ENCODE measurements at regions not wholly inside any gene's neighbourhood (a gene's known extent, or its start where the extent isn't known, plus 50 kb on each side); places are given as distances from the start of the nearest gene placed in this dataset.

DNA sequence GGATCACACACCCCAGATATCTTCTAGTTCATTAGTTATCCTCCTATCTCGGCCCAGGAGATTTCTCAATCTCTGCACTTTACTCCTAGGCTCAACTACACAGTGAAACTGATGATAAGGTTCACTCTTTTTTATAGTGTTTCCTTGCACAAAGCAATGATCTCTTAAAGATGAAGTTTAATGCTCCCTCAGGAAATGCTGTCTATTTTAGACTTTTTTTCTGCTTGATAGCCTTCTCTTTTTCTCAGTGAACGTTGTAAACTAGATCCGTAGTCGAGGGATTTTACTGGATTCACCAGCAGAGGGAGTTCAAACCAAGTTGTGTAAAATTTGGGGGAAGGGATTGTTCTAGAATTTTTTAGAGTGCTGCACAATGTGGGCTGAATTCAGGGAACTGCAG, 269.6 kb downstream of the GBA3 start:
- Histone ChIP-seq H3K27ac (ENCODE audit: extremely low read length, insufficient read depth, low read length) (no peak overlapping the region), H4K20me1 (ENCODE audit: insufficient read depth, low read length) (no peaks in the 10 kb centered on the region), H3K27me3 (ENCODE audit: control insufficient read depth in 1 of 2, insufficient read depth in 2 of 2, low read length in 2 of 2) (no peaks in the 10 kb centered on the region), H3K9me3 (ENCODE audit: low read length) (peaks cover 19% of the 10 kb centered on the region; the same call in 1 of the 2 replicates), H2AFZ (ENCODE audit: low read length) (no peak overlapping the region), H3K4me1 (ENCODE audit: insufficient read depth, low read length) (no peaks in the 10 kb centered on the region), H3K9ac (ENCODE audit: insufficient read depth, low read depth, low read length) (no peak overlapping the region), H3K36me3 (replicated peaks in 1 of 2; ENCODE audit: control insufficient read depth in 1 of 2, insufficient read depth in 2 of 2, low read length in 2 of 2) (no peaks in the 10 kb centered on the region), H3K79me2 (ENCODE audit: insufficient read depth, low read length) (no peaks in the 10 kb centered on the region), H3K4me3 (replicated peaks in 1 of 3; ENCODE audit: insufficient read depth in 1 of 3, low read depth in 2 of 3, low read length in 3 of 3) (no peak overlapping the region), H3K4me2 (ENCODE audit: low read depth, low read length) (no peak overlapping the region)
- TF ChIP-seq, protein P1, sequence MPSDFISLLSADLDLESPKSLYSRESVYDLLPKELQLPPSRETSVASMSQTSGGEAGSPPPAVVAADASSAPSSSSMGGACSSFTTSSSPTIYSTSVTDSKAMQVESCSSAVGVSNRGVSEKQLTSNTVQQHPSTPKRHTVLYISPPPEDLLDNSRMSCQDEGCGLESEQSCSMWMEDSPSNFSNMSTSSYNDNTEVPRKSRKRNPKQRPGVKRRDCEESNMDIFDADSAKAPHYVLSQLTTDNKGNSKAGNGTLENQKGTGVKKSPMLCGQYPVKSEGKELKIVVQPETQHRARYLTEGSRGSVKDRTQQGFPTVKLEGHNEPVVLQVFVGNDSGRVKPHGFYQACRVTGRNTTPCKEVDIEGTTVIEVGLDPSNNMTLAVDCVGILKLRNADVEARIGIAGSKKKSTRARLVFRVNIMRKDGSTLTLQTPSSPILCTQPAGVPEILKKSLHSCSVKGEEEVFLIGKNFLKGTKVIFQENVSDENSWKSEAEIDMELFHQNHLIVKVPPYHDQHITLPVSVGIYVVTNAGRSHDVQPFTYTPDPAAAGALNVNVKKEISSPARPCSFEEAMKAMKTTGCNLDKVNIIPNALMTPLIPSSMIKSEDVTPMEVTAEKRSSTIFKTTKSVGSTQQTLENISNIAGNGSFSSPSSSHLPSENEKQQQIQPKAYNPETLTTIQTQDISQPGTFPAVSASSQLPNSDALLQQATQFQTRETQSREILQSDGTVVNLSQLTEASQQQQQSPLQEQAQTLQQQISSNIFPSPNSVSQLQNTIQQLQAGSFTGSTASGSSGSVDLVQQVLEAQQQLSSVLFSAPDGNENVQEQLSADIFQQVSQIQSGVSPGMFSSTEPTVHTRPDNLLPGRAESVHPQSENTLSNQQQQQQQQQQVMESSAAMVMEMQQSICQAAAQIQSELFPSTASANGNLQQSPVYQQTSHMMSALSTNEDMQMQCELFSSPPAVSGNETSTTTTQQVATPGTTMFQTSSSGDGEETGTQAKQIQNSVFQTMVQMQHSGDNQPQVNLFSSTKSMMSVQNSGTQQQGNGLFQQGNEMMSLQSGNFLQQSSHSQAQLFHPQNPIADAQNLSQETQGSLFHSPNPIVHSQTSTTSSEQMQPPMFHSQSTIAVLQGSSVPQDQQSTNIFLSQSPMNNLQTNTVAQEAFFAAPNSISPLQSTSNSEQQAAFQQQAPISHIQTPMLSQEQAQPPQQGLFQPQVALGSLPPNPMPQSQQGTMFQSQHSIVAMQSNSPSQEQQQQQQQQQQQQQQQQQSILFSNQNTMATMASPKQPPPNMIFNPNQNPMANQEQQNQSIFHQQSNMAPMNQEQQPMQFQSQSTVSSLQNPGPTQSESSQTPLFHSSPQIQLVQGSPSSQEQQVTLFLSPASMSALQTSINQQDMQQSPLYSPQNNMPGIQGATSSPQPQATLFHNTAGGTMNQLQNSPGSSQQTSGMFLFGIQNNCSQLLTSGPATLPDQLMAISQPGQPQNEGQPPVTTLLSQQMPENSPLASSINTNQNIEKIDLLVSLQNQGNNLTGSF (CRISPR knock-in tag; IDR thresholded peaks at IDR 0.05): no peak
- TF ChIP-seq ISX (CRISPR knock-in tag; conservative IDR thresholded peaks at IDR 0.05) (no peak), ZFY (CRISPR knock-in tag; IDR thresholded peaks at IDR 0.05) (no peak), ZNF282 (IDR thresholded peaks at IDR 0.05; ENCODE audit: partially characterized antibody) (no peak), LRRFIP1 (CRISPR knock-in tag; conservative IDR thresholded peaks at IDR 0.05) (no peak), CREM (IDR thresholded peaks at IDR 0.05) (no peak), CREM (CRISPR knock-in tag; IDR thresholded peaks at IDR 0.05) (no peak), KDM2A (CRISPR knock-in tag; IDR thresholded peaks at IDR 0.05; ENCODE audit: borderline replicate concordance, low read depth) (no peak), KDM5A (IDR thresholded peaks at IDR 0.05; ENCODE audit: borderline replicate concordance, low read length) (no peak), CENPX (CRISPR knock-in tag; IDR thresholded peaks at IDR 0.05) (no peak), NFATC3 (CRISPR knock-in tag; IDR thresholded peaks at IDR 0.05) (no peak), SNRNP70 (IDR thresholded peaks at IDR 0.05; ENCODE audit: low read depth, low read length) (no peak), ZNF326 (CRISPR knock-in tag; IDR thresholded peaks at IDR 0.05; ENCODE audit: borderline replicate concordance) (no peak), HCFC1 (IDR thresholded peaks at IDR 0.05; ENCODE audit: low read depth, low read length) (no peak)
- TF ChIP-seq, protein P2, sequence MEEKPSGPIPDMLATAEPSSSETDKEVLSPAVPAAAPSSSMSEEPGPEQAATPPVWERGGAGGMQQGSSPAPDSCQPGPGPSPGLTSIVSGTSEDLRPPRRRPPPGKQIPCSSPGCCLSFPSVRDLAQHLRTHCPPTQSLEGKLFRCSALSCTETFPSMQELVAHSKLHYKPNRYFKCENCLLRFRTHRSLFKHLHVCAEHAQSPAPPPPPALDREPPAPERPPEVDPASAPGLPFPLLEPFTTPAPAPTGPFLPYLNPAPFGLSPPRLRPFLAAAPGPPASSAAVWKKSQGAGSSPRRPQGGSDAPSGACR (CRISPR knock-in tag; IDR thresholded peaks at IDR 0.05): no peak
- TF ChIP-seq, protein P3, sequence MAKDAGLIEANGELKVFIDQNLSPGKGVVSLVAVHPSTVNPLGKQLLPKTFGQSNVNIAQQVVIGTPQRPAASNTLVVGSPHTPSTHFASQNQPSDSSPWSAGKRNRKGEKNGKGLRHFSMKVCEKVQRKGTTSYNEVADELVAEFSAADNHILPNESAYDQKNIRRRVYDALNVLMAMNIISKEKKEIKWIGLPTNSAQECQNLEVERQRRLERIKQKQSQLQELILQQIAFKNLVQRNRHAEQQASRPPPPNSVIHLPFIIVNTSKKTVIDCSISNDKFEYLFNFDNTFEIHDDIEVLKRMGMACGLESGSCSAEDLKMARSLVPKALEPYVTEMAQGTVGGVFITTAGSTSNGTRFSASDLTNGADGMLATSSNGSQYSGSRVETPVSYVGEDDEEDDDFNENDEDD (CRISPR knock-in tag; IDR thresholded peaks at IDR 0.05; ENCODE audit: borderline replicate concordance): no peak
- TF ChIP-seq, protein P4, sequence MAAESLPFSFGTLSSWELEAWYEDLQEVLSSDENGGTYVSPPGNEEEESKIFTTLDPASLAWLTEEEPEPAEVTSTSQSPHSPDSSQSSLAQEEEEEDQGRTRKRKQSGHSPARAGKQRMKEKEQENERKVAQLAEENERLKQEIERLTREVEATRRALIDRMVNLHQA (CRISPR knock-in tag; IDR thresholded peaks at IDR 0.05): no peak
- WGBS (ENCODE audit: low lambda C conversion rate): 4% methylated on average over 4 of the region's 4 CpGs
- intact Hi-C loops (cut with micrococcal nuclease; ENCODE audit: unreplicated experiment): no loop called here
- no peak for DNase-seq (ENCODE audit: low spot score)
- in situ Hi-C loops (cut with HindIII; ENCODE audit: extremely low pct_ligation_motif_present, low pct_unique_long_range_greater_than_20kb): no loop called here
- FAIRE-seq: no peak
- no TSS peak for BruUV-seq (replicated peaks)
- ChIA-PET CTCF (ENCODE audit: low intra/inter-chr PET ratio, low total read pairs) (no interaction called here), POLR2A (no interaction called here)
- ATAC-seq: no peak

Measured in HepG2 (cell line).